ENCODE measurements at regions not wholly inside any gene's neighbourhood (a gene's known extent, or its start where the extent isn't known, plus 50 kb on each side); places are given as distances from the start of the nearest gene placed in this dataset.

DNA sequence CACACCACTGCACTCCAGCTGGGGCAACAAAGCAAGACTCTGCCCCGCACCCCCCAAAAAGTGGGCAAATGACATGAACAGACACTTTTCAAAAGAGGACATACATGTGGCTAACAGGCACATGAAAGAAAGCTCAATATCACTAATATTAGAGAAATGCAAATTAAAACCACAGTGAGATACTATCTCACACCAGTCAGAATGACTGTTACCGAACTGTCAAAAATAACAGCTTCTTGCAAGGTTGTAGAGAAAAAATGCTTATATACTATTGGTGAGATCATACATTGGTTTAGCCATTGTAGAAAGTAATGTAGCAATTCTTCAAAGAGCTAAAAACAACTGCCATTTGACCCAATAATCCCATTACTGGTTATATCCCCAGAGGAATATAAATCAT lies 99.5 kb upstream of the SPATA13 start:
- ATAC-seq: no peak
- no peak for TF ChIP-seq POLR2AphosphoS5 (IDR thresholded peaks at IDR 0.05)
- TF ChIP-seq, protein P1, sequence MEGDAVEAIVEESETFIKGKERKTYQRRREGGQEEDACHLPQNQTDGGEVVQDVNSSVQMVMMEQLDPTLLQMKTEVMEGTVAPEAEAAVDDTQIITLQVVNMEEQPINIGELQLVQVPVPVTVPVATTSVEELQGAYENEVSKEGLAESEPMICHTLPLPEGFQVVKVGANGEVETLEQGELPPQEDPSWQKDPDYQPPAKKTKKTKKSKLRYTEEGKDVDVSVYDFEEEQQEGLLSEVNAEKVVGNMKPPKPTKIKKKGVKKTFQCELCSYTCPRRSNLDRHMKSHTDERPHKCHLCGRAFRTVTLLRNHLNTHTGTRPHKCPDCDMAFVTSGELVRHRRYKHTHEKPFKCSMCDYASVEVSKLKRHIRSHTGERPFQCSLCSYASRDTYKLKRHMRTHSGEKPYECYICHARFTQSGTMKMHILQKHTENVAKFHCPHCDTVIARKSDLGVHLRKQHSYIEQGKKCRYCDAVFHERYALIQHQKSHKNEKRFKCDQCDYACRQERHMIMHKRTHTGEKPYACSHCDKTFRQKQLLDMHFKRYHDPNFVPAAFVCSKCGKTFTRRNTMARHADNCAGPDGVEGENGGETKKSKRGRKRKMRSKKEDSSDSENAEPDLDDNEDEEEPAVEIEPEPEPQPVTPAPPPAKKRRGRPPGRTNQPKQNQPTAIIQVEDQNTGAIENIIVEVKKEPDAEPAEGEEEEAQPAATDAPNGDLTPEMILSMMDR (IDR thresholded peaks at IDR 0.05): no peak
- TF ChIP-seq POLR2A (IDR thresholded peaks at IDR 0.05): no peak
- no peak for TF ChIP-seq EP300 (IDR thresholded peaks at IDR 0.05)
- no peaks in the 10 kb centered on the region for H3K9me3 ChIP-seq
- no peaks in the 10 kb centered on the region for H3K4me1 ChIP-seq
- H3K4me3 ChIP-seq: no peak overlapping the region
- H3K27ac ChIP-seq: no peak overlapping the region
- 44 to 97% methylated on average over 1 to 2 of the region's 2 CpGs for WGBS, 2 donors (ENCODE audit: low coverage in 1 of 2)
- H3K27me3 ChIP-seq: no peaks in the 10 kb centered on the region
- H3K36me3 ChIP-seq: no peaks in the 10 kb centered on the region

- TF ChIP-seq, protein P1 (IDR thresholded peaks at IDR 0.05): no peak
- no peak for TF ChIP-seq POLR2A (IDR thresholded peaks at IDR 0.05)
- no peak for TF ChIP-seq POLR2AphosphoS5 (IDR thresholded peaks at IDR 0.05)
- TF ChIP-seq EP300 (IDR thresholded peaks at IDR 0.05): no peak
- Histone ChIP-seq H3K36me3 (no peaks in the 10 kb centered on the region), H3K4me1 (no peaks in the 10 kb centered on the region), H3K27ac (peak overlapping the region in 1 of 4 donors; percentile 37), H3K9me3 (no peaks in the 10 kb centered on the region), H3K27me3 (no peaks in the 10 kb centered on the region), H3K4me3 (no peak overlapping the region)
- ATAC-seq: no peak
- 47 to 68% methylated on average over 4 to 8 of the region's 8 CpGs for WGBS, 2 donors (ENCODE audit: low coverage in 1 of 2)
Observed at GRCh38 chr13:24063281-24063877, 97.1 kb upstream of the SPATA13 start.

- Histone ChIP-seq H3K9me3 (no peaks in the 10 kb centered on the region), H3K36me3 (no peaks in the 10 kb centered on the region), H3K27ac (no peak overlapping the region), H3K27me3 (no peaks in the 10 kb centered on the region), H3K4me1 (no peaks in the 10 kb centered on the region), H3K4me3 (no peak overlapping the region)
- no peak for TF ChIP-seq POLR2A (IDR thresholded peaks at IDR 0.05)
- TF ChIP-seq, protein P1 (IDR thresholded peaks at IDR 0.05): no peak
- no peak for TF ChIP-seq POLR2AphosphoS5 (IDR thresholded peaks at IDR 0.05)
- WGBS, 2 donors (ENCODE audit: low coverage in 1 of 2): 91 to 100% methylated on average over 1 to 3 of the region's 3 CpGs
- no peak for ATAC-seq
Observed at GRCh38 chr13:24064371-24064770, 96.1 kb upstream of the SPATA13 start.

DNA sequence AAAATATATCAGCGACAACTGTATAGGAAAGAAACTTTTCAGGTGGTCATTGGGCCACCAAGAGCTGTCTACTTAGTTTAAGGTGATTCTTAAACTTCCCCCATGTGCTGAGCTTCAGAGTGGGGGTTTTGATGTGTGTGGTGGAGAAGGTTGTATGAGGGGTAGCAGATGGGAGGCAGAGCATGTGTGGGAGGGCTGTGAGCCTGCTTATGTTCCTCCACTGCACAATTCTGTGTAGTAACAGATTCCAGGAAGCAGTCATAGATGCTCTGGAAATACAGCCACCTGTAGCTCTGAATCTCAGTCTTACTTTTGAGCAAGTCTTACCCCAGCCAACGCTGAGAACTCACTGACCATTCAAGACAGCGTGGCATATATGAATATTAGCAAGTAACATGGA lies 95.3 kb upstream of the SPATA13 start:
- WGBS, 2 donors (ENCODE audit: low coverage in 1 of 2): 62 to 67% methylated on average over 3 of the region's 3 CpGs
- Histone ChIP-seq H3K36me3 (no peaks in the 10 kb centered on the region), H3K27ac (no peak overlapping the region), H3K4me3 (no peak overlapping the region), H3K27me3 (no peaks in the 10 kb centered on the region), H3K4me1 (no peaks in the 10 kb centered on the region), H3K9me3 (no peaks in the 10 kb centered on the region)
- no peak for ATAC-seq
- TF ChIP-seq EP300 (IDR thresholded peaks at IDR 0.05): no peak
- TF ChIP-seq POLR2AphosphoS5 (IDR thresholded peaks at IDR 0.05): no peak
- no peak for TF ChIP-seq POLR2A (IDR thresholded peaks at IDR 0.05)
- TF ChIP-seq, protein P1 (IDR thresholded peaks at IDR 0.05): no peak
